SH-SY5Y (cell line): ENCODE measurements at regions not wholly inside any gene's neighbourhood (a gene's known extent, or its start where the extent isn't known, plus 50 kb on each side); places are given as distances from the start of the nearest gene placed in this dataset.

Experiments used
- GATA2 ChIP-seq: IDR thresholded peaks from 2 replicates; pipeline ENCODE4 v1.6.1; 2011; ENCODE audit warnings: mild to moderate bottlenecking, low read depth, low read length
- GATA3 ChIP-seq: IDR thresholded peaks from 2 replicates; pipeline ENCODE4 v1.6.1; 2011; ENCODE audit warnings: low read depth, mild to moderate bottlenecking, low read length, moderate library complexity

- TF ChIP-seq GATA2 (no peak), GATA3 (no peak)
Measured at GRCh38 chr11:42161886-42162285, 702.4 kb upstream of the LRRC4C start.
